NCI-H82 (cell line): ENCODE measurements at regions not wholly inside any gene's neighbourhood (a gene's known extent, or its start where the extent isn't known, plus 50 kb on each side); places are given as distances from the start of the nearest gene placed in this dataset.
"Not testable (repeated sequence)": the region's sequence is repeated elsewhere in the genome, so short reads cannot be mapped to it uniquely, and the experiment has no call there.

Source experiments
- DNase-seq: peaks from one replicate; lab custom pipeline; 2025; lab: John Stamatoyannopoulos, UW

- no peak for DNase-seq
Observed at GRCh38 chr7:16933296-16934279, 51.8 kb upstream of the AGR3 start.

GRCh38 chr7:16934722-16935340 is 53.0 kb upstream of the AGR3 start:
- no peak for DNase-seq

GRCh38 chr7:16935341-16935735 is 53.6 kb upstream of the AGR3 start:
- no peak for DNase-seq

GRCh38 chr7:16936626-16937422 is 55.0 kb upstream of the AGR3 start:
- DNase-seq = no peak

- DNase-seq = no peak
Observed at GRCh38 chr7:16939161-16939560, 57.4 kb upstream of the AGR3 start.

GRCh38 chr7:16940776-16941175 is 59.0 kb upstream of the AGR3 start:
- DNase-seq = no peak

- DNase-seq = no peak
Observed at GRCh38 chr7:16942929-16943509, 61.2 kb upstream of the AGR3 start.

GRCh38 chr7:16944936-16945335 is 63.2 kb upstream of the AGR3 start:
- no peak for DNase-seq

- no peak for DNase-seq
Observed at GRCh38 chr7:16945372-16945771, 63.6 kb upstream of the AGR3 start.

GRCh38 chr7:16948110-16948509 is 66.3 kb upstream of the AGR3 start:
- DNase-seq = not testable (repeated sequence)

- no peak for DNase-seq
Observed at GRCh38 chr7:16951483-16952080, 69.8 kb upstream of the AGR3 start.

GRCh38 chr7:16954321-16954720 is 72.5 kb upstream of the AGR3 start:
- no peak for DNase-seq

- no peak for DNase-seq
Observed at GRCh38 chr7:16958724-16959123, 76.9 kb upstream of the AGR3 start.

GRCh38 chr7:16960337-16960965 is 78.7 kb upstream of the AGR3 start:
- DNase-seq = no peak

GRCh38 chr7:16961641-16962040 is 79.9 kb upstream of the AGR3 start:
- peak; percentile 37 for DNase-seq

GRCh38 chr7:16963044-16963443 is 81.3 kb upstream of the AGR3 start:
- peak; percentile 68 for DNase-seq

GRCh38 chr7:16965697-16966096 is 83.9 kb upstream of the AGR3 start:
- not testable (repeated sequence) for DNase-seq

GRCh38 chr7:16967300-16967811 is 85.6 kb upstream of the AGR3 start:
- DNase-seq = no peak

GRCh38 chr7:16970732-16971482 is 89.1 kb upstream of the AGR3 start:
- peak; percentile 79 for DNase-seq

GRCh38 chr7:16975712-16976111 is 93.9 kb upstream of the AGR3 start:
- DNase-seq = no peak
